Anterior cingulate cortex (tissue), 58 donors: ENCODE measurements at regions not wholly inside any gene's neighbourhood (a gene's known extent, or its start where the extent isn't known, plus 50 kb on each side); places are given as distances from the start of the nearest gene placed in this dataset.
A peak's percentile ranks its signal among the peaks of the same experiment; 100 is the strongest.

Experiments used
- DNase-seq, 58 donors: peaks; one replicate each; lab custom pipeline; 2025; lab: John Stamatoyannopoulos, UW

DNA sequence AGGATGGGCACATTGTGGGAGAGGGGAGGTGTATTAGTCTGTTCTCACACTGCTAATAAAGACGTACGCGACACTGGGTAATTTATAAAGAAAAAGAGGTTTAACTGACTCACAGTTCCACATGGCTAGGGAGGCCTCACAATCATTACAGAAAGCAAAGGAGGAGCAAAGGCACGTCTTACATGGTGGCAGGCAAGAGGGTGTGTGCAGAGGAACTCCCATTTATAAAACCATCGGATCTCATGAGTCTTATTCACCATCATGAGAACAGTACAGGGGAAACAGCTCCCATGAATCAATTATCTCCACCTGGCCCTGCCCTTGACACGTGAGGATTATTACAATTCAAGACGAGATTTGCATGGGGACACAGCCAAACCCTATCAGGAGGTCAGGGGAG, 266.7 kb downstream of the HAUS1 start:
- no peak for DNase-seq

DNA sequence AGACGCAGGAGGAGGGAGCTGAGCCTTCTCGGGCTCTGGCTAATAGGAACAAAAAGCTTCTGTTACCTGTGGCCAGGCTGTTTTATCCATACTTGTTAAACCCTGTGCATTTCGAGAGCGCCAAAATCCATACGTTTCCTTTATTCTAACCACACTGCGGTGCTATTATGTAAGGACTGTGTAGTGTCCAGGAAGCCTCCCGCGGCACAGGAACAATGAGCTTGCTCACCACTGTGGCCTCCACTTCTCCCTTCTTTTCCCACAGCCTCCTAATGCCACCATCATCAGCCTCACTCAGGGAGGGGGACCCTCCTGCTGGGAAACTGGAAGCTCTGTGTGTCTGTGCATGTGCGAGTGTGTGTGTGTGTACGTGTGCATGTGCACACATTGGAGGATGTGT, 268.5 kb downstream of the HAUS1 start:
- no peak for DNase-seq

DNA sequence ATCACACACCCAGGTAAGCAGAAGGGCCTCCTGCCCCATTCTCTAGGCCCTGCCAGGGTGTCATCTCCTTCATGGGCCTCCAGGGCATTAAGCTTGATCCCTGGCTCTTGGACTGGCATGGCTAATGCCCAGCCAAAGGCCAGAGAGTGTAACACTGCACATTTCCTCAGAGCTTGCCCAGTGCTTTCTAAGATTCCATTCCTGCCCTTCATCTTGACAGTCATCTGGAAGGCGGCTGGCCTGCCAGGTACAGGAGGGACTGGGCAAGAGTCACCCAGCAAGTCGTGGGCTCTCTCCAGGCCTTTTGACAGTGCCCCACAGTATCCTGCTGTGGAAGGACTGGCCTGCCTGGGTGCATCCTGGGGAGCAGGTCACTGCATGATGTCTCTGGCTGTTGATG, 268.9 kb downstream of the HAUS1 start:
- DNase-seq: no peak

DNA sequence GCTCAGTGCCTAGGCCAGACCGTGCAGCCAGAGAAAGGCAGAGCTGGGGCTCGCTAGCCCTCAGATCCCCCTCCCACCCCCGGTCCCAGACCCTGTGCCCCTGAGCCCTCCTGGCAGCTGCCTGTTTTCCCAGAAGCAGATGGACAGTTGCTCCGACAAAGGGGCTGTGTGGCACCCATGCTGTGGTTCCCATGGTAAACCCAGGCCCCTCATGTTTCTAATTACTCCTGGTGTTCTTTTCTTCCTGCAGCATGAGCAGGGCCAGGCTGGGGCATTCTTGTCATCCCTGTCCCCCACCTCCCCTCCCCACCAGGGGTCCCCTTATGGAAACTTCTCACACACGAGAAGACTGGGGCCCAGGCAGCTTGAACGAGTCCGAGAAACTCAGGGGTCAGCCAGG, 269.6 kb downstream of the HAUS1 start:
- DNase-seq: no peak

DNA sequence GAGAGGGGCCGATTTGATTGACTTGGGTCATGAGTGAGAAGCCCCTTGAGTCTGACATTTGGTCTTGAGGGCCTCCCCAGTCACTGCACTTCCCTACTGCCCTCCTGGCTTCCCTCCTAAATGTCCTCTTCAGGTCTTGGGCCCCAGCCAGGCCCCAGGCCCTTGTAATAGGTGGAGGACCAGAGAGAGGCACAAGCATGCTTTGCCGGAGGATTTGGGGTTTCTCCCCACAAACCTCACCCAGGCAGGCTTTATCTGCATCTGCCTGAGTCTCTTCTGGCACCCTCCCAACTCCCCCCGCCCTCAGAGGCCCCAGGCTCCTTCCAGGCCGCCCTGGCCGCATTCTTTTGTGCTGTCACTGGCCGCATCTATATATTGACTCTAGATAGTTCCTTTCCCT, 270.7 kb downstream of the HAUS1 start:
- no peak for DNase-seq

DNA sequence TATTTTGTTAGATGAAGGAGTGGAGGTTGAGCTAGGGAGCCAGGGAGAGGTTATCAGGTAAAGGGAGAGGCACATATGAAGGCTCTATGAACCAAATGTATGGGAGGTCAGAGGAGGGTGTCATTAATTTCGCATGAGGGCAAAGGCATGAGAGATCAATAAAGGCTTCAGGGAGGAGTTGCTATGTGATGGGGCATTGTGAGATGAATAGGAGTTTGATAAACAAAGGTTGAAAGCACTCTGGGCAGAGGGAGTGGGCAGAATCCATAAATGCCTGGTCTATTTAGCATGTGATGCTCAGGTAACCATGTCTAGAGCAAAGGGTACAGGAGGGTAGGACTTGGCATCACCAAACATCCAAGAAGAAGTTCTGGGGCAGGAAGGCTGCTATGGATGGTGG, 273.4 kb downstream of the HAUS1 start:
- no peak for DNase-seq

DNA sequence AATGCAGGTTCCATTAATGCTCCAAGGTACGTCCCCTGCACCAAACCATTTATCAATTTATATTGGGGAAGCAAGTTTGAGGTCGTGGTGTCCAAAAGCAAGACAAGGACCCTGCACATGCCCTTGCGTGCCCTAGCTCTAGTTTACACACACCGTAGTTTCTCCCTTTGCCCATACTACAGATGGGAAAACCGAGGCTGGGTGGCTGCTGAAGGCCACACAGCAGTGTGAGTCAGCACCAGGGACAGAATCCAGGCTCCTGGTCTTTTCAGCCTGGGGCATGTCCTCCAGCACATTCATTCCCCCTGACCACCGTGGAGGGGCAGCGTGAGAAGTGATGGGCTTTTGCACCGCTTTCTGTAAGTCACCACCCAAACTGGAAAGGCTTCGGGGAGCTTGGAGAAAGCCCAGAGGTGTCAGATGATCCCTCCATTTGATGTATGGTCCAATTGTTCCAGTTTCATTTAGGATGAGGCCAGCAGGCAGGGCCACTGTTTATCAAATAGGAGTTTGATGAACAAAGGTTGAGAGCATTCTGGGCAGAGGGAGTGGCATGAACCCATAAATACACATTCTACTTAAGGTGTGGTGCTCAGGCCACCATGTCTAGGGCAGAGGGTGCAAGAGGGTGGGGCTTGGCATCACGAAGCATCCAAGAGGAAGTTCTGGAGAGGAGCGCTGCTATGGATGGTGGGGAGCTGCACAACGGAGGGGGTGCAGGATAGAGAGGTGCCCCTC, 274.1 kb downstream of the HAUS1 start:
- DNase-seq: no peak

DNA sequence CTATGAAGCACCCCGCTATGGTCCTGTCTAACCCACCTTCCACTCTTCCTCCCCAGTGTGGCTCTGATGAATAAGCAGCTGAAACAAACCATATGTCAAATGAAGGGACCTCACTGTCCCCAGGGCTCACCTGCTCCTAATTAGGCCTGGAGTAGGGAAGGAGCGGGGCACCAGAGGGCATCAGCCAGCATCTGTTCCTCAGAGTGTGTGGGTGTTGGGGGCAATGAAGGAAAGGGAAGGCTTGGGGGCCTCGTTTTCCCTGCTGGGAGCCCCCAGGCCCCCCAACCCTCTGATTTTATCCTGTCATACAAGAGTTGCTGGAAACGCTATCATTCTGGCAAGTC, 274.7 kb downstream of the HAUS1 start:
- DNase-seq: no peak

DNA sequence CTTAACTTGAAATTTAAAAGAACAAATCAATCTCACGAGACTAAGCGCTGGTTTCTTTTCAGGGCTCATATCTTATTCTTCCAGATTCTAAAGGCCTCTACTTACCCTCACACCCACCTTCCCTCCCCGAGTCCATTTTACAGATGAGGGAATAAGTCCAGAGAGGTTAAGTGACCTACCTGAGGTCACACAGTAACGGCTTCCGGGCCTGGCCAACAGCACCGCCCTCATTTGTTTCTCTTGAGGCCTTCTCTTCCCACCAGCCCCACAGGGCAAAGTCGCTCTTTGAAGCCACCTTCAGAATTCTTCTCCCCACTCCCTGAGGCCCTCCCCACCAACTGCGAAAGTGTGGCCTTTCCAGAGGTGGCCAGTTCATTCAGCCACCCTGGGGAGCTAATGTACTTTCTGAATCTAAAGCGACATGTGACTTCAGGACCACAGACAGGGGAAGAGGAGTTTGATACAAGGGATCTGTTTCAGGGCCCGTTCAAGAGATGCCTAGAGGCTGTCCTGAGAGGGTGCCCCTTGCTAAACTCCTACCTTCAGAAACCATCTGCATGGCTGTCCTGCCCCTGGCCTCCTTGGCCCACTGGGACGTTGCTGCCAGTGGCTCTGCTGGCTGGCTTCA, 275.3 kb downstream of the HAUS1 start:
- DNase-seq: no peak

DNA sequence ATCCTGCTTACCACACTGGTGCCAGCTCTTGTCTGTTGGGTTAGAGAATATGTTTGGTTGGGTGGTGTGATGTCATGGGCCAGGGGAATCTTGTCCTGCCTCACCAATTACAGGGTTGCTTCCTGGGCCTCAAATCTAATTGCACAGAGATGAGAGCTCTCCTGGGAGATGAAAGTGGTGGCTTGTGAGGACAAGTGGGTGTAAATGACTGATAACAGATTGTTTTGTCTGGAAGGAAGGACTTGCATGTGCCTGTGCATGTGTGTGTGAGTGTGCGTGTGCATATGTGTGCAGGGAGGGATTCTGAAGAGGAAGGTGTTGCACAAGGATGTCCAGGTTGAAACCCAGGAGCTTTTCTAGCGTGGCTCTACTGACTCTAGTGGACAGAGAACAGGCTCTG, 271.9 kb downstream of the LOXHD1 start:
- DNase-seq: no peak

DNA sequence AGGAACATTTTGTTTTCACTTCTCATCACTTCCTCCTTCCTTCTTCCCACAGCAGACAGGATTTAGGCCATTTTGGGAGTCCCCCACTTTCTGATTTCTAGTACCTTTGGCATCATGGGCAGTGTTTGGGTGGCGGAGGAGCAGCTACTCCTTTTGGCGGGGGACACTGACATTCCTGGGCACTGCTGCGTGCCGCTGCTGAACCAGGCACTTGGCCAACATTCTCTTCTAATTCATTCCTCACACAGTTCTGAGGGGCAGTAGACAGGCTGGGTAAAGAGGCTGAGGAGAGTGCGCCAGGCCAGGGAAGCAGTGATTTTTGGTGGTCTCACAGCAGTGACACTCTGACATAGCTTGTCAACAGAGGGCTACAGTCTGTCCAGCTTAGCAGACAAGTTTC, 270.2 kb downstream of the LOXHD1 start:
- DNase-seq: peak in 11 of 58 donors; percentile 3 to 45 (median 9)

DNA sequence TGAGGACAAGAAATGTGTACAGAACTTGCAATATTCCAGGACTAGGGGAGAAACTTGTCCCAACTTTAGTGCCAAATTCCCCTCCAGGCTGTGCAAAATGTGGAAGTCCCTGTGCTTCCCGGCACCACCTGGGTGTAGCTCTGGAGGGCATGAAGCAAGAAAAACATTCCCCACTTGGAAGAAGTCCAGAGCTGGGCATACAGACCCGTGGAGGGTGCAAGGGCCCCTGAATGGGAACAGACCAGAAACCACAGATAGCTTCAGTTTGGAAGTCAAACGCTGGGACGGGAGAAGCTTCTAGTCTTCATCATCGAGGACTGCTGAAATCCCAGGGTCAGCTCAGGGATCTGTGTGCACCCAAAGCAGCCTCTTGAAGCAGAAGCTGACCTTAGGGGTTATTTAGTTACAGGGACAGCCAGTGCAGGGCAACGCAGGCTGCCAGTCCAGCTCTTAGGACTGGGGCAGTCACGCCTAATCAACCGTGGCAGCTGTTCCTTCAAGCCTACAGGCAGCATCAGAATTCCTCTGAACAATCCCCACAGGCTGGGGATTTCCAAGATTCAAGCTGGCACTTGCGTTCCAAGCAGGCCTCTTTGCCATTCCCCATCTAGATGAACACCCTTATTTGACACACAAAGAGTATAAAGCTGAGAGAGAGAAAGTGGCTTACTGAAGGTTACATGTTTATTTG, 269.4 kb downstream of the LOXHD1 start:
- DNase-seq: no peak

DNA sequence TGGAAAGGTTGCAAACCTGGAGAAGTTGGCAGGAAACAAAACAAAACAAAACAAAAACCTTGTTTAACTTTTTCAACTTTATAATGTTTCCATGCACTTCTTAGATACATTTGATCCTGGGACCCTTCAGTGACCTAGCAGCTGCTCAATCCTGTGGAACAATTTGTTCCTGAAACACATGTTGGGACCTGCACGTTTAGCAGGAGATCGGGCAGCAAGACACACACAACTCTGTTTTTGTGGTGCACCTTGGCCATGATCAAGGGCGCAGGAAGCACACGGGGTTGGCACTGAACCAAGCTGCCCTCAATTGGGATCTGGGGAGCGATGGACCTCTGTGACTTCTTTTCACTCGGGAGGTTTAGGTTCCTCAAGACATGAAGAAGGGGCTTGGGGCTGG, 268.7 kb downstream of the LOXHD1 start:
- DNase-seq: no peak

DNA sequence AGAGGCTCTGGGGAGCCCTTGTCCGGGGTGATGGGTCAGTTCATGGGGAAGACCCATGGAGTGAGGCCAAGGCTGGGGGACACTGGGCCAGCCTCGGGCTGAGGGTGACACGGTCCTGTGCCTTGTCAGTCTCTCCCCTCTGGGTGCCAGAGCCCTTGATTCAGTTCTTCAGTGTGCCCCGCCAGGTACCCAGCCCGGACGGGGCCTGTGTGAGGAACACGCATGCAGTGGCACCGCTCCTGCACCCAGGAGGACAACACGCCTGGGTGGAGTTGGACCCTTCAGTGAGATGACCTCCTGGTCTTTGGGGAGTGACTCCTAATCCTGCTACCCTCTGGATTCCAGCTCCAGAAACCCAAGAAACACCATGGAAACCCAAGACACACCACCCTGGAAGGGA, 264.4 kb downstream of the LOXHD1 start:
- DNase-seq: no peak

DNA sequence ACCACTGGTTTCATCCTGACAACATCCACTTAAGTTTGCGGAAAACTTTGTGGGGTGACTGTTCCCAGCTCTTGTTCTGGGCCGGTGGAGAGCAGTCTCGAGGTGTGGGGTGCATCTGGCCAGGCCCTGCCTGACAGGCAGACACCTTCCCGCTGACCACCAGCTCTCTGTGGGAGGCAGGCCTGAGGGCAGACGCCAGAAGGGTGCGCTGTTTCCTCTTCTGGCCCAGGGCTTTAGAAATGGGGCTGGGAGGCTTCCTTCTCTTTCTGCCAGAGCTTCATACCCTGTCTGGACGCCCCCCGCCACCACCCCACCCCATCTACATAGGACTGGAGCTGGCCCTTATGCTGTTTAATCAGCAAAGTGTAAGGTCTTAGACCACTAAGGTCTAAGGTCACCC, 263.8 kb downstream of the LOXHD1 start:
- no peak for DNase-seq

DNA sequence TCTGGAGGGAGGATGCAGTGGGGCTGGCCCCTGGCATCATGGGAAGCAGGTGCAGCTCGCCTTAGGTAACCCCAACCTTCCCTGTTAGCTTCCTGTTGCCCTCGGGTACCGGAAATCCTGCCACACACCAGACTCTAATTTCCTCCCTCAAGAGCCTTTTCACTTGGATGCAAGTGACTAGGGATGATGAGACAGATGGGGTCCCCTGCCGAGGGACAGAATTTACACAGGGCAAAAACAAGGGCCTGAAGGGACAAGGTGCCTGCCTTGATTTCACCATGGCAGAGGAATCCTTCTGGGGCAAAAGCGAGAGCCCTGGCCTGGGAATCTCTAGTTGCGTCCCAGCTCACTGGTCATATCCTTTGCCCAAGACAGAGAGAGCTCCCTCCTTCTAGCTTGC, 263.1 kb downstream of the LOXHD1 start:
- DNase-seq: no peak

DNA sequence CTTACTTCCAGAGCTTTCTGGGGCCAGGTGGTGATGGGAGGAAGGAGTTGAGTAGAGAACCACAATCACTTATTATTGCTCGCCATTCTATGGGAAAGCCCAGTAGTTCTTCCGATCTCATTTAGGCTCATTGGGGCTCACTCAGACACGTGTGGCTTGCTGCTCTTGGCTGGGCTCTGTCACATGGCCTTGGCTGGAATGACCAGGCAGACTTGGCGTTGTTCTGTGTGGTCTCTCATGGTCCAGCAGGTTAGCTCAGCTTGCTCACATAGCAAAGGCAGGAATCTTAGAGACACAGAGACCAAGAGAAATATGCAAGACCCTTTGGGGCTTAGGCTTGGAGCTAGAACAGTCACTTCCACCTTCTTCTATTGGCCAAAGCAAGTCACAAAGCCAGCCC, 261.2 kb downstream of the LOXHD1 start:
- no peak for DNase-seq

DNA sequence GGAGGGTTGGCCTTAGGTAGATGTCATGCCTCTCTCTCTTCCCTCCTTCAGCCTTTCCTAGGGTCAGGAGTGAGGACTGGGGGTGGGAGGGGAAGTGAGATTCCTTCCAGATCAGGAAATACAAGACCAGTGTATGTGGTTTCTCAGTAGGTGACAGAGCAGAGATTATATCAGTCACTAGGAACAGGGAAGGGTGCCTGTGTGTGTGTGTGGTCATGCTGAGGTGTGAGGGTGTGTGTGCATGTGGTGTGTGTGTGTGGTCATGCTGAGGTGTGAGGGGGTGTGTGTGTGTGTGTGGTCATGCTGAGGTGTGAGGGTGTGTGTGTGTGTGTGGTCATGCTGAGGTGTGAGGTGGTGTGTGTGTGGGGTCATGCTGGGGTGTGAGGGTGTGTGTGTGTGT, 259.8 kb downstream of the LOXHD1 start:
- DNase-seq: no peak

DNA sequence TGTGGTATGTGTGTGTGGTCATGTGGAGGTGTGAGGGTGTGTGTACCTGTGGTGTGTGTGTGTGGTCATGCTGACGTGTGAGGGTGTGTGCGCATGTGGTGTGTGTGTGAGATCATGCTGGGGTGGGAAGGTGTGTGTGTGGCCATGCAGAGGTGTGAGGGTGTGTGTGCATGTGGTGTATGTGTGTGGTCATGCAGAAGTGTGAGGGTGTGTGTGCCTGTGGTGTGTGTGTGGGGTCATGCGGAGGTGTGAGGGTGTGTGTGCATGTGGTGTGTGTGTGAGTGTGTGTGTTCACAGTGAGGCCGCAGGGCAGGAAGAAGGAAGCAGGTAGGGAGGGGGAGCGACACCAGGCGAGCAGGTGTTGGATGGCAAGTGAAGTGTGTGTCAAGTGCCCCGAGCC, 259.0 kb downstream of the LOXHD1 start:
- DNase-seq: no peak

DNA sequence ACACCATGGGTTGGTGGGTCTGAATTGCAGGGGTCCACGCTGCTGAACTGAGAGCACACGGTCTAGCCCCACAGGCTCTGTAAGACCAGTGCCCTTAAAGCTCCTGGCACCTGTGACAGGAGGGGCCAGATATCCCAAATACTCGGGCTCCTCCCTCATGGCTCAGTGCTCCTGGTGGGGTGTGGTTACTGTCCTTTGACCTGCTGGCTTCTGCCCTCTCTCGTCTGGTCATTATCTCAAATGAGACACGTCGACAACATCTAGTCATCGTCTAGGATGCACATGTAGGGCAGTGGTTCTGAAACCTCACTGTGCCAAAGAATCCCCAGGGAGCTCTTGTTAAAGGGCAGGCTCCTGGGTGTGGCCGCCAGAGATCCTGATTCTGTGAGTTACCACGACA, 258.4 kb downstream of the LOXHD1 start:
- no peak for DNase-seq

DNA sequence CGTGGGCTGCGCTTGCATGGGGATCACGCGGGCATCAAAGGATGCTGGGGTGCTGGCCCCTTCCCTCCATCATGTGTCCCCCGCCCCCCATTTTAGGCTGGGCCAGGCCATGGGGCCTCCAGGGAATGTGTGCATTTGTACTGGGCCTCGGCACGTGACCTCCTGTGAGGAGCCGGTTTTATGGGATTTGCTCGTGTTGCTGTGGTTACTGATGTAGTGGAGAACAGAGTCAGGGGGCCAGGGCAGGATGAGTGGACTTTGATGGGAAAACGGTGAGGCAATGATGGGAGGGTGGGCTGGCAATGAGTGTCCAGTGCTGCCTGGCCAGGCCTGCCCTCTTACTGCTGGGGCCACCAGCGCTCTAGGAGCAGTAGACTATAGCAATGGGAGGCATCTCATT, 257.7 kb downstream of the LOXHD1 start:
- no peak for DNase-seq

DNA sequence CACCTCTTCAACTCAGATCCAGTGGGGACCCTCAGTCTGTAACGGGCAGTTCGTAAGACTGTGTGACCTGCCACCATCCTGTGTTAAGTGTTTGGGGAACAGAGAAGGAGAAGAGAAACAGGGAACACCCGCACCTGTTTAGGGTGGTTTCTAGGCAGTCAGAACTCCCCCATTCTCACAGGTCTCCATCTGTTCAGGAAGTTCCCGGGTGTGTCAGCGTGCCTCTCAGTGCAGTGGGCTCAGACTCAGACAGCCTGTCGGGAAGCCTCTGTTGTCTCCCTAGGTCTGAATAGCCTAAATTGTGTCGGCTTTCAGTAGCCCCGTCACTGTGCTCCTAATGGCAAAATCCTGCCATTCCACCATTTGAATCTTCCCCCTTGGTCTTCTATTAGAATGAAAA, 256.6 kb downstream of the LOXHD1 start:
- DNase-seq: peak in 2 of 58 donors; percentile 9 to 13
